EL (cell line): ENCODE measurements at regions not wholly inside any gene's neighbourhood (a gene's known extent, or its start where the extent isn't known, plus 50 kb on each side); places are given as distances from the start of the nearest gene placed in this dataset.

Source experiments
- DNase-seq: peaks from one replicate; pipeline ENCODE4 v3.0.0-alpha.2; 2016

GRCh38 chr2:45209302-45209701 lies 200.1 kb upstream of the SIX2 start:
- DNase-seq: no peak

GRCh38 chr2:45207101-45207500 lies 197.8 kb upstream of the SIX2 start:
- DNase-seq: no peak

- DNase-seq: no peak
These were observed 196.7 kb upstream of the SIX2 start for GRCh38 chr2:45205985-45206384.

- no peak for DNase-seq
These were observed 196.2 kb upstream of the SIX2 start for GRCh38 chr2:45205480-45205879.

GRCh38 chr2:45203400-45203799 lies 194.1 kb upstream of the SIX2 start:
- no peak for DNase-seq

- DNase-seq: peak; percentile 39
These were observed 190.7 kb upstream of the SIX2 start for GRCh38 chr2:45199973-45200372.

- DNase-seq: no peak
These were observed 186.7 kb upstream of the SIX2 start for GRCh38 chr2:45195916-45196315.

GRCh38 chr2:45194596-45194995 lies 185.3 kb upstream of the SIX2 start:
- no peak for DNase-seq

- no peak for DNase-seq
These were observed 184.3 kb upstream of the SIX2 start for GRCh38 chr2:45193581-45193980.

- no peak for DNase-seq
These were observed 183.7 kb upstream of the SIX2 start for GRCh38 chr2:45192991-45193390.

- DNase-seq: no peak
These were observed 183.2 kb upstream of the SIX2 start for GRCh38 chr2:45192481-45192880.

GRCh38 chr2:45191976-45192375 lies 182.7 kb upstream of the SIX2 start:
- DNase-seq: no peak

GRCh38 chr2:45191146-45191863 lies 182.1 kb upstream of the SIX2 start:
- DNase-seq: no peak

- DNase-seq: peak; percentile 75
These were observed 181.3 kb upstream of the SIX2 start for GRCh38 chr2:45190481-45190942.

- peak; percentile 81 for DNase-seq
These were observed 175.4 kb upstream of the SIX2 start for GRCh38 chr2:45184606-45185005.

- DNase-seq: no peak
These were observed 173.5 kb upstream of the SIX2 start for GRCh38 chr2:45182667-45183295.

- no peak for DNase-seq
These were observed 171.5 kb upstream of the SIX2 start for GRCh38 chr2:45180779-45181178.

GRCh38 chr2:45180033-45180746 lies 170.9 kb upstream of the SIX2 start:
- no peak for DNase-seq

- DNase-seq: peak; percentile 65
These were observed 169.6 kb upstream of the SIX2 start for GRCh38 chr2:45178854-45179253.

GRCh38 chr2:45178359-45178758 lies 169.1 kb upstream of the SIX2 start:
- DNase-seq: peak; percentile 28

GRCh38 chr2:45177870-45178269 lies 168.6 kb upstream of the SIX2 start:
- peak; percentile 97 for DNase-seq

- no peak for DNase-seq
These were observed 167.1 kb upstream of the SIX2 start for GRCh38 chr2:45176390-45176789.

GRCh38 chr2:45173513-45173912 lies 164.3 kb upstream of the SIX2 start:
- peak; percentile 94 for DNase-seq
